ENCODE measurements at regions not wholly inside any gene's neighbourhood (a gene's known extent, or its start where the extent isn't known, plus 50 kb on each side); places are given as distances from the start of the nearest gene placed in this dataset.

- H3K4me3 ChIP-seq (ENCODE audit: control insufficient read depth, low read depth, low read length) = no peak overlapping the region
- DNase-seq (ENCODE audit: low read depth) = no peak
- TF ChIP-seq CTCF (IDR thresholded peaks at IDR 0.05; ENCODE audit: control insufficient read depth, insufficient read depth, low read depth, low read length, missing control alignments) = no peak
Measured at GRCh38 chr12:115049614-115050013, 365.6 kb upstream of the TBX3 start.

GRCh38 chr12:115046805-115047204 is 362.8 kb upstream of the TBX3 start:
- no peak for DNase-seq (ENCODE audit: low read depth)
- no peak overlapping the region for H3K4me3 ChIP-seq (ENCODE audit: control insufficient read depth, low read depth, low read length)

GRCh38 chr12:115044073-115044472 is 360.1 kb upstream of the TBX3 start:
- DNase-seq (ENCODE audit: low read depth) = no peak
- no peak overlapping the region for H3K4me3 ChIP-seq (ENCODE audit: control insufficient read depth, low read depth, low read length)
- TF ChIP-seq CTCF (IDR thresholded peaks at IDR 0.05; ENCODE audit: control insufficient read depth, insufficient read depth, low read depth, low read length, missing control alignments) = no peak

More at GRCh38 chr12:115046805-115047204, 362.8 kb upstream of the TBX3 start:
- TF ChIP-seq CTCF (IDR thresholded peaks at IDR 0.05; ENCODE audit: control insufficient read depth, insufficient read depth, low read depth, low read length, missing control alignments) = no peak

GRCh38 chr12:115043079-115043478 is 359.1 kb upstream of the TBX3 start:
- DNase-seq (ENCODE audit: low read depth) = no peak
- TF ChIP-seq CTCF (IDR thresholded peaks at IDR 0.05; ENCODE audit: control insufficient read depth, insufficient read depth, low read depth, low read length, missing control alignments) = no peak
- no peak overlapping the region for H3K4me3 ChIP-seq (ENCODE audit: control insufficient read depth, low read depth, low read length)

- no peak for TF ChIP-seq CTCF (IDR thresholded peaks at IDR 0.05; ENCODE audit: control insufficient read depth, insufficient read depth, low read depth, low read length, missing control alignments)
- H3K4me3 ChIP-seq (ENCODE audit: control insufficient read depth, low read depth, low read length) = no peak overlapping the region
Measured at GRCh38 chr12:115042341-115042740, 358.4 kb upstream of the TBX3 start.

GRCh38 chr12:115037830-115038229 is 353.9 kb upstream of the TBX3 start:
- DNase-seq (ENCODE audit: low read depth) = no peak
- no peak overlapping the region for H3K4me3 ChIP-seq (ENCODE audit: control insufficient read depth, low read depth, low read length)
- no peak for TF ChIP-seq CTCF (IDR thresholded peaks at IDR 0.05; ENCODE audit: control insufficient read depth, insufficient read depth, low read depth, low read length, missing control alignments)

More at GRCh38 chr12:115042341-115042740, 358.4 kb upstream of the TBX3 start:
- no peak for DNase-seq (ENCODE audit: low read depth)
